HG02938 (cell line): ENCODE measurements at regions not wholly inside any gene's neighbourhood (a gene's known extent, or its start where the extent isn't known, plus 50 kb on each side); places are given as distances from the start of the nearest gene placed in this dataset.

Experiments
- ATAC-seq: cut with Tn5 transposase; IDR thresholded peaks from one replicate; pipeline ENCODE4 v1.9.1; 2021; ENCODE audit warnings: mild to moderate bottlenecking, moderate library complexity; ENCODE audit not compliant: unreplicated experiment

DNA sequence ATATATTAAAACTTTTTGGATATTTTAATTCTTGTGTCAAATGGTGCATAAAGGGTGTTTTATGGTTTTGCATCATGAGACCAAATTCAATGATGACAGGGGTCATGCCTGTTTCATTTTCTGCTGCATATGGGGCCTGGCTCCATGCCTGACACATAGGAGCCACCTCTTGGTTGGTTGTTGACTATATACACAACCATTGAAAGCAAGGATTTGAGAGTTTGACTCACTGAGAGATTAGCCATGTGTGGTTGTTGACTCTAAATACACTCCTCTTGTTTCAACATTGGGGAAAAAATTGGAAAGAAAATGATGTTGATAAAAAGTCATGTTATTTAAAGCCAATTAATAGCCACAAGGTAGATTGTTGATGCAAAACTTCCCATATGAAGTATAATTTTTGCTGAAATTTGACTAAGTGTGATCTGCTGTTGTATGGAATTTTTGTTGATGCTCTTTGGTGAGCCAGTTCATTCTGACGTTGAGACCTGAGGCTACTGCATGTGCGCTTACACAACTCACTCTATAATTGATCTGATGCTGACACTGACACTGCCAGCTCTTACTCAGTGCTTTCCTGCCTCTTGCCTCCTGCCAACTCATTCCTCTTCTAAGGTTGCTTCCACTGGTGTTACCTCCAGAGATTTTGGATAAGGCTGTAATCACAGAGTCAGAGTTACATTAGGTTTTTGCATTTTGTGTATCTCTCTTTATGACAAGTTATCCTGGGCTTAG, 446.2 kb upstream of the SLC14A2 start:
- no peak for ATAC-seq

GRCh38 chr18:45169610-45170009, 445.7 kb upstream of the SLC14A2 start:
- ATAC-seq: no peak

GRCh38 chr18:45171679-45172191, 443.5 kb upstream of the SLC14A2 start:
- no peak for ATAC-seq

DNA sequence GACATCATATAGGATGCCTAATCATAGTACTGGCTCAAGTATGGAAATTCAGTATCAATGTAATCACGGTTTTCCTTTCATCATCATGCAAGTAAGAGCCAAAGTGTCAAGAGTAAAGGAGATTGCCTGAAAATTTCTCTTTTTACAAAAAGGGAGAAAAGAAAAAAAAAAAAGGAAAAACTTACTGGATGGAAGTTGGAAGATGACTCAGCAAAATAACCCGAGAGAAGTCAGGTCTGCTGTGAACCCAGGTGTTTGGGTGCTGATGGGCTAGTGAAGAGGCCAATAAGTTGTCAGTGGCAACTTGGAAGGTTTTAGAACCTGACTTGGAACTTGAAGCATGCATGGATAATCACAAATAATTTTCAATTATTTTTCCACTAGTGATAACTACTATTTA, 441.9 kb upstream of the SLC14A2 start:
- ATAC-seq: no peak

GRCh38 chr18:45173799-45174519, 441.3 kb upstream of the SLC14A2 start:
- ATAC-seq: peak; percentile 39

DNA sequence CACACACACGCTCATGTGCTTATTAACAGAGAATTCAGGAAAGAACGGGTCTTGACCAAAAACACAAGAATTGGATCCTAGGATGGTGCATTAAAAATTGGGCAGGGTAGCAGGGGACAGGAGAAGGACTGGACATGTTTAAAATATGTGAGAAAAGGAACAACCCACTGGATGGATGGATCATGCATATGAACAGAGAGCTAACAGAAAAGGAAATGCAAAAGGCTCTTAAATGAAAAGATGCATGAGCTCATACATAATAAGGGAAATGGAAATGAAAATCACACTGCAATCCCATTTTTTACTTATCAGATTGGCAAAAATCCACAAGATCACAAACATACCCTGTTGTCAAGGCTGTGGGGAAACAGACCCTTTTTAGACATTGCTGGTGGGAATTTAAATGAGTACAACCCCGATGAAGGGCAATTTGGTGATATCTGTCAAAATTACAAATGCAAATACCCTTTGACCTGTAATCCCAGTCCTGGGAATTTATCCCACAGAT, 440.6 kb upstream of the SLC14A2 start:
- ATAC-seq: no peak

DNA sequence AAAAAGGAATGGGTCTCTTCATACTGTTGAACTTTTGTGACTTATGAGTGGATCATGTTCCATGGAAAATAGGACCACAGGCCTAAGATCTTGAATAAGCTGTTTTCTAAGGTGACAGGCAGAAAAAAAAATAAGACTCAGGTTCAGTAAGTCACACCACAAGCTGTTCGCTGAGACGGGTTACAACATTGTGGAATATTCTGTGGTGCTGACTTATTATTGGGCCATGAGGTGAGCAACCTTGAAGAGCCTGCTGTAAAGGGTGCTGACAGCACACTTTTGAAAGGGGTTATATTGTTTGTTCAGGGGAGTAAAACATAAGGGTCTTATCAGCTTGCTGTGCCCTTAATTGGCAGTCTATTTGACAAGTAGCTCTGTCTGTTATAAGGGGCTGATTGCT, 439.8 kb upstream of the SLC14A2 start:
- ATAC-seq: no peak

GRCh38 chr18:45186832-45187231, 428.4 kb upstream of the SLC14A2 start:
- no peak for ATAC-seq

DNA sequence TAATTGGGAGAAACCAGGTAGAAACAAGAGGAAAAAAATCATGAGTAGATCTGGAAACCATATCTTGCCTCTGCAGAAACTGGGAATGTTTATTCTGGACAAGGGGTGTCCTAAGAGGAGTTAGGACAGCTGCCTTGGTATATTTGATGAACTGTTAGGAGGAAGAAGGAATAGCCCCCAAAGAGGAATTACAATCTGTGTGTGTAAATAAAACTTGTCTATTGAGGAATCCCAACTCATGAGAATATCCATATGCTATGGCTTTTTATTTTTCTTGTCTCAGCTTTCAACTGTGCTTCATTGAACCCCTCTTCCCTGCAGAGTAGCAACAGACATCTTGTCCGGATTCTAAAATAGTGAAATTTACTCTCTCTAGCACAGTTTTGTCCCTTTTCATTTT, 423.5 kb upstream of the SLC14A2 start:
- ATAC-seq: no peak

GRCh38 chr18:45197526-45197970, 417.7 kb upstream of the SLC14A2 start:
- ATAC-seq: peak; percentile 97

GRCh38 chr18:45198526-45198925, 416.8 kb upstream of the SLC14A2 start:
- no peak for ATAC-seq

GRCh38 chr18:45201029-45201428, 414.2 kb upstream of the SLC14A2 start:
- ATAC-seq: no peak

DNA sequence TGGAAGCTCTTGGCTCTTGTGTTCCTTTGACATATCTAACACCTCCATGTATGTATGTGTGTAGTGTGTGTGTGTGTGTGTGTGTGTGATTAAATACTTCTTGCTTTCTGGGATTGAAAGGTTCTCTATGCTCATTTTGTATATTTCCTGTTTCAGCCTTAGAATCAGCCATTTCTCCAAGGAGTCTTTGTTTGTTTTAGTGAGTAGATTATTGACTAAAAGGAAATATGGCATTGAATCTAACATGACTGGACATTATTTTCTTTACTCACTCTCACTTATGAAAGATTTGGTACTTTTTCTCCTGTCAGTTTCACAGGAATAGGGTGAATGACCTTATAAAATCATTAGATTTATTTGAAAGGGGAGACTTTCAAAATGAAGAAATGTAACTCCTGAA, 413.8 kb upstream of the SLC14A2 start:
- ATAC-seq: no peak

DNA sequence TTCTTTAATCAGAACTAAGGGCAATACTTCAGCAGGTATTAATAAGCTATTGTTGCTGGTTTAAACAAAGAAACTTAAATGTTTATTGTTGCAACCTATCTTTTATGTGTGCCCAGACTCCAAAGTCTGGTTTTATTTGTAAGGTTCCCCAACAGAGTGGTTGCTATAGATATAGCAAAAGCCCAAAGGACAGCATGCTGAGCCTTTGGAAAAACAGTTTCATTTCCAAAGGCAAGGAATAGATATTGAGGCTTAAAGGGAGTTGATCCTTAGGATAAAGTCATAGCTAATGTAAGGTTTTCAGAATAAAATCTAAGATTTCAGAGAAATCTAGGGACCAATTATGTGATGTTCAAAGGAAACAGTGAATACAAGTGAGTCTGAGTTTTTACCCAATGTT, 413.2 kb upstream of the SLC14A2 start:
- no peak for ATAC-seq

DNA sequence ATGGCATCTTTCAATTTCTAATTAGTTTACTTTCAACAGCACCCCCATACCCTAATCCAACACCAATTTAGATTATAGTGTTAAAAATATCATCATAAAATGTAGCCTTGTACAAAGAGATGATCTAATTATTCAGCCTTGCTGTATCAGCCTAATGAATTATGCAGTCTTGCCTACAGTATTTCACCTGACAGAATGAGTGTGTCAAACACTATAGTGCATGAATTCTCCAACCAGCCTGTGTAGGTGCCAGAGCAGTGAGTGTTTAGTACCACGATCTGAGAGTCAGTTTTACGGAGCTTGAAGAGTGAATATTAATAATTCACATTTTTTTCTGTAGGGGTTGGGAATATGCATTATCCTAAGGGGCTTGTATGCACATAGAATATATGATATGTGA, 411.6 kb upstream of the SLC14A2 start:
- ATAC-seq: no peak

- ATAC-seq: no peak
Observed at GRCh38 chr18:45207328-45207727, 407.9 kb upstream of the SLC14A2 start.

DNA sequence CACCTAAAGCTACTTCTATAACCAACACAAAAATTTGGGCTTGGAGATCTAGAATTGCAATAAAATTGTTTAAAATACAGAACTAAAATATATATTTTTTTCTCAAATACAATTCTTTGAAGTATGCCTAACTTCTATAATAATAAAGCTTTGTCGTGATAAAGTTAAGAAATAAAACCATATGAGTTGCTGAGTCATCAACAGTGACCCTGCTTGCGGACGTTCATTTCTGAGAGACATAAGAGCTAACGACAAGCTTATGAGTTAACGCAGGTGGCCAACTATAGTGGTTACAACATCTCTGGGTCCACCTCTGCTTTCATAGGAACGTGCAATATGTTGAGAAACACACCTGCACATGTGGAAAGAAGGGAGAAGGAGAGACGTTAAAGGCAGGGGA, 407.1 kb upstream of the SLC14A2 start:
- ATAC-seq: no peak

DNA sequence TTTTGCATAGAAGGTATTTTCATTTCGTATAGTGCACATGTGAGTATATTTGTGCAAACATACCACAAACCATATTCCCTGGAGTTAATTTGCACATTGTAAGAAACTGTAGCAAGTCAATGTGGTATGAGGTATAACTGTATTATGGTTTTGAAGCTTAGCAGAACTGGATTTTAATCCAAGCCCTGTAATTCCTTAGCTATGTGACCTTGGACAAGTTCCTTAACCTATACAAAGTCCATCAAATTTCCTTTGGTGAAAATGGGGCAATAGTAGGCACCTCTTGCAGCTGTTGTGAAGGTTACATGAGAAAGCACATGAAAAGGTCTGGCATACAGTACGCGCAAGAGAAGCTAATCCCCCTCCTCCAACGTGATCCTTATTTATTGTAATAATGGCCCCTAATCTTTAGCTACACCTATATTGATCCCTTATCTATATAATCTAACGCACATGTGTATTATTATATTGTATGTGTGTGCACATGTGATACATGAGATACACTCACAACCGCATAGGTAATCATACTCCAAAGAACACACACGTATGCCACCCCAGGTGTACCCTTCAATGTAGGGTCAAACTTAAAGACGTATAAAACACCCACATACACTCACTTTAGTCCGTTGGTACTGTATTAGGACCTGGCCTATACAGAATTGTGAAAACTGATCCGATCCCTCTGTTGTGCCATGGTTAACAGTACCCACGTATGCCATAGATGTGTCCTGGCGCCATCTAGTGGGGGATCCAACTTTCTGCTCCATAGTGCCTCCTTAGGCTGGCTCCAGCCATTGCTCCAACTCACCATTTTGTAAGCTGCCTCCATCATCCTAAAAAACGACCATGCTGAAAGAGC, 402.9 kb upstream of the SLC14A2 start:
- ATAC-seq: peak; percentile 99

- peak; percentile 12 for ATAC-seq
Observed at GRCh38 chr18:45213040-45213333, 402.3 kb upstream of the SLC14A2 start.

GRCh38 chr18:45218436-45218835, 396.8 kb upstream of the SLC14A2 start:
- ATAC-seq: no peak

- no peak for ATAC-seq
Observed at GRCh38 chr18:45221363-45221762, 393.9 kb upstream of the SLC14A2 start.
